Esophagus (tissue), 2 donors: ENCODE measurements at regions not wholly inside any gene's neighbourhood (a gene's known extent, or its start where the extent isn't known, plus 50 kb on each side); places are given as distances from the start of the nearest gene placed in this dataset.

Experiments
- H3K27ac ChIP-seq, 2 donors: one replicate each; pipeline ENCODE4 v1.5.1; 2013; ENCODE audit warnings: low read depth in 2 of 2, mild to moderate bottlenecking in 2 of 2, inconsistent platforms in 1 of 2, low read length in 1 of 2, moderate library complexity in 1 of 2
- H3K27me3 ChIP-seq, 2 donors: one replicate each; pipeline ENCODE4 v1.6.1; 2013; ENCODE audit warnings: low read length in 2 of 2, control low read depth in 1 of 2, mild to moderate bottlenecking in 1 of 2; ENCODE audit not compliant: insufficient read depth in 2 of 2, control insufficient read depth in 1 of 2
- H3K36me3 ChIP-seq, 2 donors: one replicate each; pipeline ENCODE4 v1.6.1; 2013; ENCODE audit warnings: low read length in 1 of 2; ENCODE audit not compliant: control insufficient read depth in 2 of 2, insufficient read depth in 2 of 2
- H3K4me1 ChIP-seq, 2 donors: one replicate each; pipeline ENCODE4 v1.6.1; 2013; ENCODE audit warnings: low read length in 1 of 2; ENCODE audit not compliant: control insufficient read depth in 2 of 2, insufficient read depth in 2 of 2
- H3K4me3 ChIP-seq, 2 donors: one replicate each; pipeline ENCODE4 v1.5.1; 2013; ENCODE audit warnings: low read length in 2 of 2, mild to moderate bottlenecking in 2 of 2, low read depth in 1 of 2, moderate library complexity in 1 of 2
- H3K9me3 ChIP-seq, 2 donors: one replicate each; pipeline ENCODE4 v1.6.1; 2013; ENCODE audit warnings: mild to moderate bottlenecking in 2 of 2, low read depth in 1 of 2, low read length in 1 of 2, moderate library complexity in 1 of 2; ENCODE audit not compliant: control insufficient read depth in 2 of 2, insufficient read depth in 1 of 2
- WGBS, 2 donors: extraction: QIAGEN DNeasy Blood & Tissue Kit; methylation state at CpG; one replicate each; pipeline ENCODE4 v1.1.7; 2013; 5-methylcytosine and 5-hydroxymethylcytosine counted together
- donor health status: healthy with polysubstance abuse.
- donor health status: Bipolar disorder and iron deficiency.

DNA sequence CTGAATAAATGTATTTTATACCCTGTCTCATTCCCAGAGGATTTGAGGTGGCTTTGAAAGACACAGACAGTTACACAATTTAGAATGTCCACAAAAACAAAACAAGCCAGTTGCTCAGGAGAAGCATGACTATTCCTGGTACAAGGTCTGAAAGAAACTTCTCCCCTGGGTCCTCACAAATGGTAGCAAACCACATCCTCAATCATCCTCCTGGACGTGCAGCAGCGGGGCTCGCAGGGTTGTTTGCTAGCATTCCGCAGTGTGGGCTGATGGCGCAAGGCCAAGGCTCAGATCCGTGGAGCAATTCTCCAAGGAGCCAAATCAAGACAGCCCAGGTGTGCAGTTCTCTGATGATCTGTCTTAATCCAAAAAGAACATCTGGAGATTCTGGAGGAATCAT, 210.3 kb downstream of the ACTL7B start:
- 42 to 49% methylated on average over 6 of the region's 6 CpGs for WGBS, 2 donors
- no peaks in the 10 kb centered on the region for H3K36me3 ChIP-seq
- no peaks in the 10 kb centered on the region for H3K27me3 ChIP-seq
- H3K9me3 ChIP-seq: no peaks in the 10 kb centered on the region
- H3K27ac ChIP-seq: no peak overlapping the region
- H3K4me1 ChIP-seq: no peaks in the 10 kb centered on the region
- no peak overlapping the region for H3K4me3 ChIP-seq

DNA sequence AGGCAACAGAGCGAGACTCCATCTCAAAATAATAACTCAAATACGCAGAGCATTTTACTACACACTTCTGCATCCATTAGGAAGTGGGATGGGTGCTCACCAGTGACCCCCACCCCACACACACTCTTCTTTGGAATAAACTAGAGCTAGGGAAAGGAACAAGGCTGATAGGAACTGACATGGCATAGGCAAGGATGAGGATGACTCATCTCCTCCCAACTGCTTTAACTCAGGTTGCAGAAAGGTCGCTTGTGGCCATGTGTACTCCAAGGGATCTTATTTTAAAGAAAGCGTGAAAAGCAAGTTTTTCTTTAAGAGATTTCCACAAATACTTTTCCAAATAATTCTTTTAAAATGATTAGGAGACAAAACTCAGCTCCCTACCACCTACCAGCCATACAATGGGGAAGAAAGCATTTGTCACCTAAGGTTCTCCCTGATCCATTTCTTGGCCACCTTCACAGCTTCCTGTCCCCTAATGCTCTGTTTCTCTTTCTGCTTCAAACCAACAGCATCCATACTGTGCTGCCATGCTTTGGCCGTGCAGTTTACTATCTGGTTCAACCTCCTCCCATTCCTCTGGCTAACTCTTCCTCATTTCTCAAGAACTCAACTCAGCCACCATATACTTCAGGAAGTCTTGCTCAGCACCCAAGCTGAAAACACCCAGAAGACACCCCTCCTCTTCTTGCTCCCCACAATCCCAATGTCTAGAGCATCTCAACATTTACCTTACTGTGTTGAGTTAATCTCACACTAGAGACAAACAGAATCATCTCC, 211.9 kb downstream of the ACTL7B start:
- H3K27ac ChIP-seq: no peak overlapping the region
- no peaks in the 10 kb centered on the region for H3K4me1 ChIP-seq
- no peak overlapping the region for H3K4me3 ChIP-seq
- H3K9me3 ChIP-seq: no peaks in the 10 kb centered on the region
- WGBS, 2 donors: 88 to 91% methylated on average over 5 of the region's 5 CpGs
- H3K27me3 ChIP-seq: no peaks in the 10 kb centered on the region
- H3K36me3 ChIP-seq: no peaks in the 10 kb centered on the region

DNA sequence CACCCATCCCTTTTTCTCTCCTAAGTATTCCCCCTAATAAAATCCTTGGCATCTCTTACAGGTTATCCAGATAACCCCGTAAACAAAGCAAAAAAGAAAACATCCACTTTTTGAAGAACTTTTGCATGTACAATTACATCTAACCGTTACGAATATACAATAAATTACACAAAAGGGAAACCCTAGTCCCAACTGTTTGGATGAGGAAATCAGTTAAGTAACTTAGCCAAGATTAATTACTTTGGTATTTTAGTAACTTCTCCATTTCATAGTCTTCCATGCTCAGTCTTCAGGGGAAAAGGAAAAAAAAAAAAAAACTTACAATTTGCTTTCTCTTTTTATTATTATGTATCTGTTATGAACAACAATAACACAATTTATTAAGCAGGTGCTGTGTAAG, 212.9 kb downstream of the ACTL7B start:
- Histone ChIP-seq H3K27me3 (no peaks in the 10 kb centered on the region), H3K4me3 (no peak overlapping the region), H3K9me3 (no peaks in the 10 kb centered on the region), H3K4me1 (no peaks in the 10 kb centered on the region), H3K27ac (no peak overlapping the region), H3K36me3 (no peaks in the 10 kb centered on the region)
- WGBS, 2 donors: 81 to 86% methylated on average over 3 of the region's 3 CpGs

DNA sequence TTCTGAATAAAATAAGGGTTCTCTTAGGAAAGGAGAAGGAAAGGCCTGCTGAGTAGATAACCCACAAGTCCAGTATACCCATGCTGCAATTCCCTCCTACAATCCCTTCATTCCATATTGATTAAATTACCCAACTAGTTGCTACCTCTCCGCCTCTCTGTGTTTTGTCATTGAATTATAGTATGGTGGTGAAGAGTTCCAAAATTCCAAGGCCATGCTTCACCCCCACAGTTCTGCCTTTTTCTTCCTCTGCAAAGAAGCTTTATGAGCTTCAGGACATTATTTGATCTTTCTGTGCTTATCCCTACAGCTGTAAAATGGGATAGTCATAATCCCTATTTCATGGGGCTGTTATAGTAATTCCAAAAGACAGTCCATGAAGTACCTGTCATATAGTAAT, 215.6 kb downstream of the ACTL7B start:
- Histone ChIP-seq H3K4me1 (no peaks in the 10 kb centered on the region), H3K4me3 (no peak overlapping the region), H3K9me3 (no peaks in the 10 kb centered on the region), H3K27me3 (no peaks in the 10 kb centered on the region), H3K36me3 (no peaks in the 10 kb centered on the region), H3K27ac (no peak overlapping the region)
- WGBS, 2 donors: 93 to 96% methylated on average over 1 of the region's 1 CpG

DNA sequence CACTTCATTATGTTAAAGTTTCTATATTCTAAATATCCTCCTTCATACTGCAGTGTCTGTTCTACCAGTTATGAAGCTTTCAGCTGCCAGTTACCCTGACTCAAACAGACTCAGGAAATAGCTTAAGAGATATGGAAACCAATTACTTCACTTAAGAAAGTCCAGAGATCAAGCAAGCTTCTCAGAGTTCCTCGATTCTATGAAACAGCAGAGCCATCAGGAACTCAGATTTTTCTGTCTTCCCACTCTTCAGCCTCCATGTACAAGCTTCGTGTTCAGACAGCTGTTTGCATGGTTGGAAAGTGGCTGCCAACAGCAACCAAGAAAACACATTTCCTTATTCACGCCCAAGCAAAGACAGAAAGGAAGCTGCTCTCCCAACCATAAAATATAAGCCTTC, 216.1 kb downstream of the ACTL7B start:
- H3K27ac ChIP-seq: no peak overlapping the region
- H3K9me3 ChIP-seq: no peaks in the 10 kb centered on the region
- no peaks in the 10 kb centered on the region for H3K4me1 ChIP-seq
- H3K36me3 ChIP-seq: no peaks in the 10 kb centered on the region
- H3K27me3 ChIP-seq: no peaks in the 10 kb centered on the region
- H3K4me3 ChIP-seq: no peak overlapping the region
- 45 to 49% methylated on average over 3 of the region's 3 CpGs for WGBS, 2 donors

DNA sequence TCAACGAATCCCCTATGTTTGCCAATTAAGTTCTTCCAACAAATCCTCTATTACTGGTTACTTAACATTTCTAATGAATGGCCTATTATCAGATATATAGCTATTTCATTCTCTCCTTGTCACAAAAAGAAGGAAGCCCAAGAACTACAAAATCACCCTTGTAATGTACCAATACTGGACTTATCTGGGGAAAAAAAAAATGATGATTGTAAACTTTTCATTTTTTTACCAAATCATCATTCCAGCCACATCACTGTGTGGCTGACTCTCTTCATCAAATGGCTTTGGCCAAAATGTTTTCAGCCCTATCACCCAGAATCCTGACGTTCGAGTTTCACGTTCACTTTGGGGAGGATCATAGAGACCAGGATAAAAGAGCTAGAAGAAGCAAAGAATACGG, 216.7 kb downstream of the ACTL7B start:
- Histone ChIP-seq H3K27me3 (no peaks in the 10 kb centered on the region), H3K4me1 (no peaks in the 10 kb centered on the region), H3K36me3 (no peaks in the 10 kb centered on the region), H3K9me3 (no peaks in the 10 kb centered on the region), H3K27ac (no peak overlapping the region), H3K4me3 (no peak overlapping the region)
- WGBS, 2 donors: 85 to 92% methylated on average over 5 of the region's 5 CpGs

DNA sequence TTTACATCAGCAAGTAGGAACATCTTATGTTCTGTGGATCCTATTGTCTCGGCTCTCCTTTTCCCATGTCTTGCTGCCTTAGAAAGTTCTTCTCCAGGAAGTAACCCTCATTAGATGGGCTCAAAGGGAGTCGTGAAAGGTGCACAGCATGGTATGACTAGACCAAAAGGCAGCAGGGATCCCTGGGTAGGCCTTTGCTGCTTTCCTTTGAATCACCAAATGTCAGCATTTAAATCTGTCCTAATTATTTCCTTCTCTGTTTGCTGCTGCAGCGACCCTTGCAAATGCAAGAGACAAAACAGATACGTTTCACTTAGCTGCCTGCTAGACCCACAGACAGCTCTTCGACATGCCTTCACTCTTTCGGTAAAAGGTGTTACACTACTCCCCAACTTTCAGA, 218.4 kb downstream of the ACTL7B start:
- Histone ChIP-seq H3K4me1 (no peaks in the 10 kb centered on the region), H3K9me3 (no peaks in the 10 kb centered on the region), H3K36me3 (no peaks in the 10 kb centered on the region), H3K4me3 (no peak overlapping the region), H3K27me3 (no peaks in the 10 kb centered on the region), H3K27ac (no peak overlapping the region)
- 71 to 75% methylated on average over 6 of the region's 6 CpGs for WGBS, 2 donors

DNA sequence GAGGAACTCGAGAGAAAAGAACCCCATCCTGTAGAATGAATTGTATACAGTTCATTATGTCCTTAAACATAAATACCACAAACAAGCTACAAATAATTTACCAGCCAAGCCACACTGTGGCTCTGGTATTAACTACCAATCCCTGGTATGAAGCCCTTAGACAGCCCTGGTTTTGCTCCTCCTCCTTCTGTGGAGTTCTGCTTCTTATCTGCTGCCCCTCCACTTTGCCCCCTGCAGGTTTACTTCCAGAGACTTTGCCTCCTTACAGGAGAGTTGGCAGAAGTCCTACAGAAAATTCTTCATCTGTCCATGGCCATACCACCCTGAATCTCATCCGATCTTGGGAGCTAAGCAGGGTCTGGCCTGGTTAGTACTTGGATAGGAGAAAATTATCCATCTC, 219.8 kb downstream of the ACTL7B start:
- Histone ChIP-seq H3K27me3 (no peaks in the 10 kb centered on the region), H3K9me3 (no peaks in the 10 kb centered on the region), H3K4me1 (no peaks in the 10 kb centered on the region), H3K27ac (no peak overlapping the region), H3K4me3 (no peak overlapping the region), H3K36me3 (no peaks in the 10 kb centered on the region)
- 55 to 66% methylated on average over 2 of the region's 2 CpGs for WGBS, 2 donors

DNA sequence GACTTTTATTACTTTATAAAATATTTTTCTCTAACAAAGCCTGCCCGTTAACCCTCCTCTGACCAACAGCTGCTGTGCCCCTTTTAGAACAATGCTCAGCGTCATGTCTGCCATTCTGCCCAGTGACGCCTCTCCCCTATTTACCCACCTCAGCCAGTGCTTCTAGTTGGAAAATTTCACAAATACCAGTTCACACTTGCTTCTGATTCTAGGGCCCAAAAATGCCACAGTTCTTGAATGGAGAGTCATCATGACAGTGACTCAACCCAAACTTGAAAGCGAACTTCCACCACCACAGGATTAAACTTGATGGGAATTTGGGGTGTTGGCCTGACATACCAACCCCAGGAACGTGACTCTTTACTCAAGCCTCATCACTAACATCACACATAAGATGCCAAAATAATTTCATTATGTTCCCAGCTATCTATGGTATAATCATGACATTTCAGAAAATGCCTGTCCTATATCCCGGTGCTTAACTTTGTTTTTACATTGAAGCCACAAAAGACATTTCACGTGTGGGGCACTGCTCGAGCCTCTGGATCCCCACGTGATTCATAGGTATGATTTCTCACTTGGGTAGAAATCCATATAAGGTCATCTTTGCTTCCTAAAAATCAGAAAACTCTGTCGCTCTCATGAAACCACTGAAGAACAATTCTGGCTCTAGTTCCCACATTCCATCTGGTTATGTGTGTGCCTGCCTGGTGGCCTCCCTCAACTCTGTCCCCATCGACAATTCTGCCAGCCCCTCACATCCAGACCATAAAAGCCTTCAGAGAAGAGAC, 220.9 kb downstream of the ACTL7B start:
- no peaks in the 10 kb centered on the region for H3K27me3 ChIP-seq
- H3K9me3 ChIP-seq: no peaks in the 10 kb centered on the region
- no peaks in the 10 kb centered on the region for H3K36me3 ChIP-seq
- no peaks in the 10 kb centered on the region for H3K4me1 ChIP-seq
- H3K4me3 ChIP-seq: no peak overlapping the region
- WGBS, 2 donors: 50 to 62% methylated on average over 11 of the region's 11 CpGs
- peak overlapping the region; percentile 42 to 83 for H3K27ac ChIP-seq

DNA sequence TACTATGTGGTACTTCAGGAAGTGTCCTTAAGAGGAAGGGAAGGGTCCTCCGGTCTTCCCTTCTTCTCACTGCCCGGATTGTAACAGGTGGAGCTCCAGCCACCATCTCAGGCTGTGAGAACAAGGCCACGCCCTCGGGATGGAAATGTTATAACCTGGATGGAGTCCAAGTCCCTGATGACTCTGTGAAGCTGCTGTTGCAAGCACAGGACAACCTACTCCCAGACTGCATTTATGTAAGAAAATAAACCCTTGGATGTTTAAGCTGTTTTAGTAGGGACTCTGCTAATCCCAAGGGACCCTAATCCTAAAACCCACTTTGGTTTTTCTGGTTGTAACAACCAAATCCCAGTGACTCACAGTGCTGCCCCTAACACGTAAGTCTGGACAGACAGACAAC, 221.6 kb downstream of the ACTL7B start:
- 27 to 47% methylated on average over 5 of the region's 5 CpGs for WGBS, 2 donors
- Histone ChIP-seq H3K4me3 (no peak overlapping the region), H3K27me3 (no peaks in the 10 kb centered on the region), H3K4me1 (no peaks in the 10 kb centered on the region), H3K27ac (peak overlapping the region; percentile 42 to 83), H3K9me3 (no peaks in the 10 kb centered on the region), H3K36me3 (no peaks in the 10 kb centered on the region)
